Panc1 (cell line): ENCODE measurements at regions not wholly inside any gene's neighbourhood (a gene's known extent, or its start where the extent isn't known, plus 50 kb on each side); places are given as distances from the start of the nearest gene placed in this dataset.

Experiments used
- TCF7L2 ChIP-seq: IDR thresholded peaks from 2 replicates; pipeline ENCODE4 v1.6.1; 2011; ENCODE audit warnings: mild to moderate bottlenecking, low read depth, low read length, inconsistent platforms
- TF ChIP-seq, protein P1 (sequence below): fragments of 450-650 bp; IDR thresholded peaks from 2 replicates; pipeline ENCODE4 v1.5.1; 2017; ENCODE audit warnings: mild to moderate bottlenecking
- TF ChIP-seq, protein P2 (sequence below), 2 experiments: IDR thresholded peaks; 2 replicates each; pipeline ENCODE4 v1.6.1; 2011 to 2012; ENCODE audit warnings: low read depth in 2 of 2, control low read depth in 1 of 2, low read length in 1 of 2, mild to moderate bottlenecking in 1 of 2, moderate library complexity in 1 of 2; ENCODE audit not compliant: insufficient read depth in 1 of 2

DNA sequence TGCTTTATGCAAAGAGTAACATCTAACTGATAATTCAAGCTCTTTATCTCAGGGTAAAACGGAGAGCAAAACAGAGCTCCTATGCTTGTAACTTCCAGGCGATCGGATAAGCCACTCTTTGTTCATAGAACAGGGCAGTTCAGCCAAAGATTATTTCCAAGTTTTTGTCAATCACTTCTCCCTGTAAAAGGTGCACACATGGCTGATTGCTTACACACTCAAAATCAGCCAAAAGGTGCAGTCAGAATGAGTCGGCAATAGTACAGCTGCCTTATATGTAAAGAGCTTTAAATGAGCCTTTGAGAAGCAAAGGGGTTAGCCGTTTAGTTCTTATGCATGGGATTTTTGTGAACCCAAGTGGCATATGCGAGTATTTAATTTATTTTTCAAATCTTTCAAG, 449.6 kb upstream of the POU3F2 start:
- TF ChIP-seq, protein P1, sequence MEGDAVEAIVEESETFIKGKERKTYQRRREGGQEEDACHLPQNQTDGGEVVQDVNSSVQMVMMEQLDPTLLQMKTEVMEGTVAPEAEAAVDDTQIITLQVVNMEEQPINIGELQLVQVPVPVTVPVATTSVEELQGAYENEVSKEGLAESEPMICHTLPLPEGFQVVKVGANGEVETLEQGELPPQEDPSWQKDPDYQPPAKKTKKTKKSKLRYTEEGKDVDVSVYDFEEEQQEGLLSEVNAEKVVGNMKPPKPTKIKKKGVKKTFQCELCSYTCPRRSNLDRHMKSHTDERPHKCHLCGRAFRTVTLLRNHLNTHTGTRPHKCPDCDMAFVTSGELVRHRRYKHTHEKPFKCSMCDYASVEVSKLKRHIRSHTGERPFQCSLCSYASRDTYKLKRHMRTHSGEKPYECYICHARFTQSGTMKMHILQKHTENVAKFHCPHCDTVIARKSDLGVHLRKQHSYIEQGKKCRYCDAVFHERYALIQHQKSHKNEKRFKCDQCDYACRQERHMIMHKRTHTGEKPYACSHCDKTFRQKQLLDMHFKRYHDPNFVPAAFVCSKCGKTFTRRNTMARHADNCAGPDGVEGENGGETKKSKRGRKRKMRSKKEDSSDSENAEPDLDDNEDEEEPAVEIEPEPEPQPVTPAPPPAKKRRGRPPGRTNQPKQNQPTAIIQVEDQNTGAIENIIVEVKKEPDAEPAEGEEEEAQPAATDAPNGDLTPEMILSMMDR: no peak
- TF ChIP-seq, protein P2, sequence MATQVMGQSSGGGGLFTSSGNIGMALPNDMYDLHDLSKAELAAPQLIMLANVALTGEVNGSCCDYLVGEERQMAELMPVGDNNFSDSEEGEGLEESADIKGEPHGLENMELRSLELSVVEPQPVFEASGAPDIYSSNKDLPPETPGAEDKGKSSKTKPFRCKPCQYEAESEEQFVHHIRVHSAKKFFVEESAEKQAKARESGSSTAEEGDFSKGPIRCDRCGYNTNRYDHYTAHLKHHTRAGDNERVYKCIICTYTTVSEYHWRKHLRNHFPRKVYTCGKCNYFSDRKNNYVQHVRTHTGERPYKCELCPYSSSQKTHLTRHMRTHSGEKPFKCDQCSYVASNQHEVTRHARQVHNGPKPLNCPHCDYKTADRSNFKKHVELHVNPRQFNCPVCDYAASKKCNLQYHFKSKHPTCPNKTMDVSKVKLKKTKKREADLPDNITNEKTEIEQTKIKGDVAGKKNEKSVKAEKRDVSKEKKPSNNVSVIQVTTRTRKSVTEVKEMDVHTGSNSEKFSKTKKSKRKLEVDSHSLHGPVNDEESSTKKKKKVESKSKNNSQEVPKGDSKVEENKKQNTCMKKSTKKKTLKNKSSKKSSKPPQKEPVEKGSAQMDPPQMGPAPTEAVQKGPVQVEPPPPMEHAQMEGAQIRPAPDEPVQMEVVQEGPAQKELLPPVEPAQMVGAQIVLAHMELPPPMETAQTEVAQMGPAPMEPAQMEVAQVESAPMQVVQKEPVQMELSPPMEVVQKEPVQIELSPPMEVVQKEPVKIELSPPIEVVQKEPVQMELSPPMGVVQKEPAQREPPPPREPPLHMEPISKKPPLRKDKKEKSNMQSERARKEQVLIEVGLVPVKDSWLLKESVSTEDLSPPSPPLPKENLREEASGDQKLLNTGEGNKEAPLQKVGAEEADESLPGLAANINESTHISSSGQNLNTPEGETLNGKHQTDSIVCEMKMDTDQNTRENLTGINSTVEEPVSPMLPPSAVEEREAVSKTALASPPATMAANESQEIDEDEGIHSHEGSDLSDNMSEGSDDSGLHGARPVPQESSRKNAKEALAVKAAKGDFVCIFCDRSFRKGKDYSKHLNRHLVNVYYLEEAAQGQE (IDR thresholded peaks at IDR 0.05; ENCODE audit: insufficient read depth in 1 of 2, low read depth in 2 of 2, low read length in 1 of 2): no peak
- TF ChIP-seq TCF7L2: no peak
